Nephron (organoid): ENCODE measurements at regions not wholly inside any gene's neighbourhood (a gene's known extent, or its start where the extent isn't known, plus 50 kb on each side); places are given as distances from the start of the nearest gene placed in this dataset.

Experiments used
- H3K27ac Mint-ChIP-seq, 3 experiments: 2 replicates each; pipeline ENCODE4 v1.8.0; 2020; ENCODE audit warnings: mixed read lengths in 3 of 3, mild to moderate bottlenecking in 2 of 3, moderate library complexity in 1 of 3
- H3K27me3 Mint-ChIP-seq: 2 replicates; pipeline ENCODE4 v1.8.0; 2021; ENCODE audit warnings: low read depth, mild to moderate bottlenecking, moderate library complexity, mixed read lengths
- H3K36me3 Mint-ChIP-seq: 2 replicates; pipeline ENCODE4 v1.8.0; 2020; ENCODE audit warnings: low read depth, mixed read lengths
- H3K4me1 Mint-ChIP-seq: 2 replicates; pipeline ENCODE4 v1.8.0; 2020; ENCODE audit warnings: mixed read lengths
- H3K4me3 Mint-ChIP-seq, 3 experiments: 2 replicates each; pipeline ENCODE4 v1.8.0; 2020; ENCODE audit warnings: mild to moderate bottlenecking in 3 of 3, mixed read lengths in 3 of 3, moderate library complexity in 2 of 3
- H3K9me3 Mint-ChIP-seq: 2 replicates; pipeline ENCODE4 v1.8.0; 2020; ENCODE audit warnings: mixed read lengths
- CTCF ChIP-seq, 3 experiments: fragments of 200-600 bp; sonication (generic); IDR thresholded peaks; one replicate each; pipeline ENCODE4 v1.5.0; 2021; ENCODE audit warnings: antibody characterized with exemption in 3 of 3; ENCODE audit not compliant: unreplicated experiment in 3 of 3

GRCh38 chr20:24827603-24828295 lies 121.3 kb upstream of the CST7 start:
- Mint-ChIP-seq H3K4me1 (peaks cover 8% of the 10 kb centered on the region), H3K27me3 (peaks cover 8% of the 10 kb centered on the region), H3K27ac (no peak overlapping the region), H3K9me3 (no peaks in the 10 kb centered on the region), H3K36me3 (no peaks in the 10 kb centered on the region), H3K4me3 (no peak overlapping the region)
- TF ChIP-seq CTCF (IDR thresholded peaks at IDR 0.05; ENCODE audit: unreplicated experiment in 3 of 3), result no peak

DNA sequence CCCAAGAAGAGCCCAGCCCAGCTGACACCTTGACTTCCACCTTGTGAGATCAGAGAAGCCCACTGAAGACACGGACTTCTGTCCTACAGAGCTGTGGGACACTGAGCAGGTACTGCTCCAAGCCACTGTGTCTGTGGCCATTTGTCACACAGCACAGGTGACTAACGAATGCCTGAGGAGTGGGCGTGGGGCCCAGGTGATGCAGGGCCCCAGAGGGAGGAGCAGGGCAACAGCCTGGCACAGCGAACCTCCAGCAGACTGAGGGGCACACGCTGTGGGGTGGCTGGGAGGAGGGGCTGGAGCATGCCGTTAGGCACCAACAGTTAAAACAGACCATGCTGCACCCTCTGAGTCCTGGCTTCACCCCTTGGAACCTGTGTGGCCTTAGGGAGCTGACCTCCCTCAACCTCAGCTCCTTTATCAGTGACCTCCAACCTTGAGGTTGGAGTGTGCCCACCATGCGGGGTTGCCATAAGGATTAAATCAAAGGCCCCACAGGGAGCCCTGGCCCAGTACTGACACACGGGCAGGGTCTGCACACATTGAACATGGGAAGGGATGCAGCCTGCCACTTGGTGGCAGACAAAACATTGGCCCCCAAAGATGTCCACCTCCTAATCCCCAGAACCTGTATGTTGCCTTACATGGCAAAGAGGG lies 119.9 kb upstream of the CST7 start:
- Mint-ChIP-seq H3K36me3 (no peaks in the 10 kb centered on the region), H3K27ac (no peak overlapping the region), H3K9me3 (no peaks in the 10 kb centered on the region), H3K4me1 (peaks cover 8% of the 10 kb centered on the region), H3K27me3 (peaks cover 8% of the 10 kb centered on the region), H3K4me3 (no peak overlapping the region)
- no peak for TF ChIP-seq CTCF (IDR thresholded peaks at IDR 0.05; ENCODE audit: unreplicated experiment in 3 of 3)

DNA sequence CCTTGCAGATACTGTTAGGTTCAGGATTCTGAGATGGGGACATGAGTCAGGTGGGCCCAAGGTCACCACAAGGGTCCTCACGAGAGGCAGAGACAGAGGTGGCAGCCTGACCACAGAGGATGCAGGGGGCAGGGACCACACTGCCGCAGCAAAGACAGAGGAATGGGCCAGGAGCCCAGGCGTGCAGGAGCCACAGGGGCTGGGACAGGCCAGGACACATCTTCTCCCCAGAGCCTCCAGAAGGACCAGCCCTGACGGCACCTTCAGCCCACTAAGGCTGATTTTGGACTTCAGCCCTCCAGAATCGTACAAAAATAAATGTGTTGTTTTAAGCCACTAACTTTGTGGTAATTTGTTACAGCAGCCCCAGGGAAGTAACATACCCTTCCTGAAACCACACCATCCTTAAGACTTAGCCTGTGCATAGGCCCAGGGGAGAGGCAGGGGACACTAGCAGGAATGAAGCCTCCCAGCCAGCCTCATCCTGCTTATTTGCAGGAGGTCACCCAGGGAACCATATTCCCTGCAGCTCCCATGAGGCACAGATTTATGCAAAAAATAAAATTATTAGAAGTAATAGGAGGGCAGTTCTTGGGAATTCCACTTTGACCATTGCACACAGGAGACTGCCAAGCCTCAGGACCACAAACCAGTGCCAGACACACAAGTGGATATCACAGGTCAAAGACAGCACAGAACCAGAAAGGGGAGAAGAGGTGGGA lies 119.3 kb upstream of the CST7 start:
- Mint-ChIP-seq H3K36me3 (no peaks in the 10 kb centered on the region), H3K4me1 (peaks cover 8% of the 10 kb centered on the region), H3K4me3 (no peak overlapping the region), H3K27ac (no peak overlapping the region), H3K9me3 (no peaks in the 10 kb centered on the region), H3K27me3 (peaks cover 3% of the 10 kb centered on the region)
- no peak for TF ChIP-seq CTCF (IDR thresholded peaks at IDR 0.05; ENCODE audit: unreplicated experiment in 3 of 3)

GRCh38 chr20:24830649-24831048 lies 118.4 kb upstream of the CST7 start:
- no peaks in the 10 kb centered on the region for H3K36me3 Mint-ChIP-seq
- peaks cover 8% of the 10 kb centered on the region for H3K4me1 Mint-ChIP-seq
- H3K9me3 Mint-ChIP-seq, result no peaks in the 10 kb centered on the region
- H3K4me3 Mint-ChIP-seq, result no peak overlapping the region
- peaks cover 3% of the 10 kb centered on the region for H3K27me3 Mint-ChIP-seq
- H3K27ac Mint-ChIP-seq, result no peak overlapping the region
- no peak for TF ChIP-seq CTCF (IDR thresholded peaks at IDR 0.05; ENCODE audit: unreplicated experiment in 3 of 3)

GRCh38 chr20:24831232-24831631 lies 117.8 kb upstream of the CST7 start:
- TF ChIP-seq CTCF (IDR thresholded peaks at IDR 0.05; ENCODE audit: unreplicated experiment in 3 of 3), result no peak
- H3K4me3 Mint-ChIP-seq, result no peak overlapping the region
- H3K27ac Mint-ChIP-seq, result no peak overlapping the region
- H3K9me3 Mint-ChIP-seq, result no peaks in the 10 kb centered on the region
- no peaks in the 10 kb centered on the region for H3K27me3 Mint-ChIP-seq
- H3K4me1 Mint-ChIP-seq, result peaks cover 7% of the 10 kb centered on the region
- no peaks in the 10 kb centered on the region for H3K36me3 Mint-ChIP-seq
